ENCODE measurements at regions not wholly inside any gene's neighbourhood (a gene's known extent, or its start where the extent isn't known, plus 50 kb on each side); places are given as distances from the start of the nearest gene placed in this dataset.
"Not testable (repeated sequence)": the region's sequence is repeated elsewhere in the genome, so short reads cannot be mapped to it uniquely, and the experiment has no call there.

- DNase-seq (ENCODE audit: insufficient read length, low spot score) (no peak), FAIRE-seq (no peak)
Observed at GRCh38 chr7:113030489-113030888, 56.1 kb downstream of the GPR85 start.

GRCh38 chr7:113026941-113027340 is 59.7 kb downstream of the GPR85 start:
- DNase-seq (ENCODE audit: insufficient read length, low spot score): no peak
- FAIRE-seq: no peak

GRCh38 chr7:113017144-113017857 is 69.3 kb downstream of the GPR85 start:
- FAIRE-seq; DNase-seq (ENCODE audit: insufficient read length, low spot score): not testable (repeated sequence)

- DNase-seq (ENCODE audit: insufficient read length, low spot score) (no peak), FAIRE-seq (no peak)
Observed at GRCh38 chr7:113015034-113015645, 71.5 kb downstream of the GPR85 start.

GRCh38 chr7:113013761-113014449 is 72.7 kb downstream of the GPR85 start:
- DNase-seq (ENCODE audit: insufficient read length, low spot score) (no peak), FAIRE-seq (no peak)

- FAIRE-seq: not testable (repeated sequence)
Observed at GRCh38 chr7:113012862-113013261, 73.8 kb downstream of the GPR85 start.

GRCh38 chr7:113010377-113010776 is 76.2 kb downstream of the GPR85 start:
- no peak for DNase-seq (ENCODE audit: insufficient read length, low spot score)
- no peak for FAIRE-seq

More at GRCh38 chr7:113012862-113013261, 73.8 kb downstream of the GPR85 start:
- not testable (repeated sequence) for DNase-seq (ENCODE audit: insufficient read length, low spot score)

- no peak for FAIRE-seq
- DNase-seq (ENCODE audit: insufficient read length, low spot score): no peak
Observed at GRCh38 chr7:113008755-113009154, 77.9 kb downstream of the GPR85 start.

GRCh38 chr7:113004726-113005454 is 81.7 kb downstream of the GPR85 start:
- DNase-seq (ENCODE audit: insufficient read length, low spot score): no peak
- FAIRE-seq: no peak

- no peak for DNase-seq (ENCODE audit: insufficient read length, low spot score)
- no peak for FAIRE-seq
Observed at GRCh38 chr7:113000316-113001020, 86.2 kb downstream of the GPR85 start.

GRCh38 chr7:112997831-112998230 is 88.8 kb downstream of the GPR85 start:
- DNase-seq (ENCODE audit: insufficient read length, low spot score) (no peak), FAIRE-seq (no peak)

GRCh38 chr7:112996331-112996871 is 90.2 kb downstream of the GPR85 start:
- DNase-seq (ENCODE audit: insufficient read length, low spot score) (no peak), FAIRE-seq (no peak)

- FAIRE-seq: no peak
Observed at GRCh38 chr7:112995059-112995824, 91.4 kb downstream of the GPR85 start.

GRCh38 chr7:112994656-112995055 is 92.0 kb downstream of the GPR85 start:
- no peak for FAIRE-seq
- DNase-seq (ENCODE audit: insufficient read length, low spot score): no peak

More at GRCh38 chr7:112995059-112995824, 91.4 kb downstream of the GPR85 start:
- no peak for DNase-seq (ENCODE audit: insufficient read length, low spot score)

GRCh38 chr7:112990624-112991023 is 96.0 kb downstream of the GPR85 start:
- DNase-seq (ENCODE audit: insufficient read length, low spot score) (no peak), FAIRE-seq (no peak)

GRCh38 chr7:112989531-112989930 is 97.1 kb downstream of the GPR85 start:
- FAIRE-seq (no peak), DNase-seq (ENCODE audit: insufficient read length, low spot score) (no peak)

- no peak for FAIRE-seq
- DNase-seq (ENCODE audit: insufficient read length, low spot score): no peak
Observed at GRCh38 chr7:112987171-112987570, 99.5 kb downstream of the GPR85 start.

GRCh38 chr7:112986256-112987031 is 100.2 kb downstream of the GPR85 start:
- no peak for DNase-seq (ENCODE audit: insufficient read length, low spot score)

More at GRCh38 chr7:112986256-112987031, 100.2 kb downstream of the GPR85 start:
- no peak for FAIRE-seq

All from GM19239 (cell line).